ENCODE measurements at regions not wholly inside any gene's neighbourhood (a gene's known extent, or its start where the extent isn't known, plus 50 kb on each side); places are given as distances from the start of the nearest gene placed in this dataset.

DNA sequence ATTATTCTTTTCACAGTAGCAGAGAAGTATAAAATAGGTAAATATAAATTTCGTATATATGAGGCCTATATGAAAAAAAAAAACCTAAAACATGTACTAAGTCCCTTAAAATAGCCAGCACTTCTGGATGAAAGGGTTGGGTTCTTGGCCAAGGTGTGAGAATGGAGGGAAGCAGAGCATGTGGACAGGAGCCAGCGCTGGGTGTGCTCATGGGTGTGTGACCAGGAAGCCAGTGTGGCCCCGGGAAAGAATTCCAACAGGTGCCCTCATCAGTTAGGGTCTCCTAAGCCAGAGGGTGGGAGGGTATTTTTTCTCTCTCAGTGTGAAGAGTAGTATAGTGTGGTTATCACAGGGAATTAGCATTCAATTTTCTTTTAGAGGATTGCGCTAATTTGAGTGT is 401.9 kb upstream of the IGFBP3 start:
- Histone ChIP-seq H3K9me3 (ENCODE audit: low read depth, low read length) (no peaks in the 10 kb centered on the region), H3K4me3 (no peak overlapping the region), H3K36me3 (ENCODE audit: insufficient read depth, low read length) (no peaks in the 10 kb centered on the region), H3K27ac (no peak overlapping the region), H3K9ac (ENCODE audit: insufficient read length) (no peak overlapping the region)
- TF ChIP-seq POLR2AphosphoS5 (IDR thresholded peaks at IDR 0.05; ENCODE audit: borderline replicate concordance, low read depth, low read length) (no peak), FOXP2 (optimal IDR thresholded peaks at IDR 0.05; ENCODE audit: control extremely low read depth, extremely low read length, insufficient read depth) (no peak), EZH2 (IDR thresholded peaks at IDR 0.05) (no peak)
- no peak for DNase-seq (ENCODE audit: low read depth, low spot score)

DNA sequence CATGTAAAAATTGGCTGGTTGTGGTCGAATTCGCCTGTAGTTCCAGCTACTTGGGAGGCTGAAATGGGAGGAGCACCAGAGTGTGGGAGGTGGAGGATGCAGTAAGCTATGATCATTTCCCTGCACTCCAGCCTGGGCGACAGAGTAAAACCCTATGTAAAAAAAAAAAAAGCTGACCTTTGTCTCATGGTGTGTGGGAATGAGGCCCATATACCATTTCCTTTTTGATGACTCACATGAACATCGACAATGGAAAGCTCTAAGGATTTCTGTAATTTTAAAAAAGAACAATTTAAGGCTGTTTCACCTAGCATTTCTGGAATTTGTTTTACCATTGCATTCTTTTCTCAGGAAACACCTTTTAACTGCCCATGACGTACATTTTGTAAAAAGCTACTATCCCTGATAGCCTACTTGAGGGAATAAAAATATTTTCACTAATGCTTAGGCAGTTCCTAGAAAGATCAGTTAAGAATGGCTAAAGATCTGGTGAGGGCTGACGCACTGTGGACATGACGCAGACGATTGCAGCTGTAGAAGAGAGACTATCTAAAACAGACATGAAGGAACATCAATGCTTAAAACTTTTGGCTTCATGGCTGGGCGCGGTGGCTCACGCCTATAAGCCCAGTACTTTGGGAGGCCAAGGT is 400.6 kb upstream of the IGFBP3 start:
- H3K27ac ChIP-seq = no peak overlapping the region
- no peak for DNase-seq (ENCODE audit: low read depth, low spot score)
- H3K36me3 ChIP-seq (ENCODE audit: insufficient read depth, low read length) = no peaks in the 10 kb centered on the region
- H3K4me3 ChIP-seq = no peak overlapping the region
- H3K9me3 ChIP-seq (ENCODE audit: low read depth, low read length) = no peaks in the 10 kb centered on the region
- TF ChIP-seq EZH2 (IDR thresholded peaks at IDR 0.05) = no peak
- H3K9ac ChIP-seq (ENCODE audit: insufficient read length) = no peak overlapping the region

DNA sequence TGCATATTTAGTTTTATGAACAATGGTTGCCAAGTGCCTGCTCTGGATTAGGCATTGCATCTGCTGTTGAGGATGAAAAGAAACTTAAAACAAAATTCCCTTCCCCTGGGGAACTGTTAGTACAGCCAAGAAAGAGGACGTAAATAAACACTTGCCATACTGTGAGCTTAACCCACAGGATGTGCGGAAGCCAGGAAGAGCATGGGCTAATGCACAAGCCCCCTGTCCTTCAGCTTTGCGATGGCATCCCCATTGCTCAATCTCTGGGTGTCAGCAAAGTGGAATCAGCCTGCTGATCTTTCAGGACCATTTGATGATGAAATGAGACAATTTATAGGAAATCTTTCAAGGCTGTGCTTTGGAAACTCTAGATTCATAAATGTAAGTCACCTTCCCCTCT is 399.9 kb upstream of the IGFBP3 start:
- no peaks in the 10 kb centered on the region for H3K36me3 ChIP-seq (ENCODE audit: insufficient read depth, low read length)
- no peak for DNase-seq (ENCODE audit: low read depth, low spot score)
- H3K27ac ChIP-seq = no peak overlapping the region

GRCh38 chr7:46319841-46320240 is 398.8 kb upstream of the IGFBP3 start:
- TF ChIP-seq EZH2 (IDR thresholded peaks at IDR 0.05) (no peak), FOXP2 (optimal IDR thresholded peaks at IDR 0.05; ENCODE audit: control extremely low read depth, extremely low read length, insufficient read depth) (no peak), POLR2AphosphoS5 (IDR thresholded peaks at IDR 0.05; ENCODE audit: borderline replicate concordance, low read depth, low read length) (no peak)
- Histone ChIP-seq H3K36me3 (ENCODE audit: insufficient read depth, low read length) (no peaks in the 10 kb centered on the region), H3K9ac (ENCODE audit: insufficient read length) (no peak overlapping the region), H3K9me3 (ENCODE audit: low read depth, low read length) (no peaks in the 10 kb centered on the region), H3K4me3 (no peak overlapping the region), H3K27ac (no peak overlapping the region)
- DNase-seq (ENCODE audit: low read depth, low spot score) = no peak

More for the DNA sequence above, 399.9 kb upstream of the IGFBP3 start:
- no peak for TF ChIP-seq FOXP2 (optimal IDR thresholded peaks at IDR 0.05; ENCODE audit: control extremely low read depth, extremely low read length, insufficient read depth)
- TF ChIP-seq EZH2 (IDR thresholded peaks at IDR 0.05) = no peak
- TF ChIP-seq POLR2AphosphoS5 (IDR thresholded peaks at IDR 0.05; ENCODE audit: borderline replicate concordance, low read depth, low read length) = no peak
- no peaks in the 10 kb centered on the region for H3K9me3 ChIP-seq (ENCODE audit: low read depth, low read length)
- no peak overlapping the region for H3K4me3 ChIP-seq
- H3K9ac ChIP-seq (ENCODE audit: insufficient read length) = no peak overlapping the region

- TF ChIP-seq EZH2 (IDR thresholded peaks at IDR 0.05) (no peak), POLR2AphosphoS5 (IDR thresholded peaks at IDR 0.05; ENCODE audit: borderline replicate concordance, low read depth, low read length) (no peak), FOXP2 (optimal IDR thresholded peaks at IDR 0.05; ENCODE audit: control extremely low read depth, extremely low read length, insufficient read depth) (no peak)
- Histone ChIP-seq H3K9me3 (ENCODE audit: low read depth, low read length) (no peaks in the 10 kb centered on the region), H3K27ac (no peak overlapping the region), H3K9ac (ENCODE audit: insufficient read length) (no peak overlapping the region), H3K36me3 (ENCODE audit: insufficient read depth, low read length) (no peaks in the 10 kb centered on the region), H3K4me3 (no peak overlapping the region)
- no peak for DNase-seq (ENCODE audit: low read depth, low spot score)
Observed at GRCh38 chr7:46318276-46318675, 397.2 kb upstream of the IGFBP3 start.

DNA sequence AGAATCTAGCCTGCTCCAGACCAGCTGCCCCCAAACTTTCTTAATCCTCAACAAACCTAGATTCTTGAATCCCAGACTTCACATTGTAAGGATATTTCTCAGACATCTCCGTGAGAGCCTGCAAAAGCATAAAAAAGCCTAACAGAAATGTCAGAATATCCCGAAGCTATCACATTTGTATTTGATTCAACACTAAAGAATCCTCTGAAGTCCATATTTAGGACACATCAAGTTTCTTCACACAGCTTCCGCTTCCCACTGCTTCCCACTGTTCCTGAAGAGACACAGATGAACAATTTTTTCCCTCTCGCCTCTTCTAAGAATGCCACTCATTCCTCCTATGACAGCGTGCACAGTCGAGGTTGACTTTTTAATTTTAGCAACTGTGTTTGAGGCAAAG is 396.2 kb upstream of the IGFBP3 start:
- TF ChIP-seq EZH2 (IDR thresholded peaks at IDR 0.05) = no peak
- no peak for TF ChIP-seq POLR2AphosphoS5 (IDR thresholded peaks at IDR 0.05; ENCODE audit: borderline replicate concordance, low read depth, low read length)
- TF ChIP-seq FOXP2 (optimal IDR thresholded peaks at IDR 0.05; ENCODE audit: control extremely low read depth, extremely low read length, insufficient read depth) = no peak
- no peak overlapping the region for H3K9ac ChIP-seq (ENCODE audit: insufficient read length)
- no peak overlapping the region for H3K27ac ChIP-seq

DNA sequence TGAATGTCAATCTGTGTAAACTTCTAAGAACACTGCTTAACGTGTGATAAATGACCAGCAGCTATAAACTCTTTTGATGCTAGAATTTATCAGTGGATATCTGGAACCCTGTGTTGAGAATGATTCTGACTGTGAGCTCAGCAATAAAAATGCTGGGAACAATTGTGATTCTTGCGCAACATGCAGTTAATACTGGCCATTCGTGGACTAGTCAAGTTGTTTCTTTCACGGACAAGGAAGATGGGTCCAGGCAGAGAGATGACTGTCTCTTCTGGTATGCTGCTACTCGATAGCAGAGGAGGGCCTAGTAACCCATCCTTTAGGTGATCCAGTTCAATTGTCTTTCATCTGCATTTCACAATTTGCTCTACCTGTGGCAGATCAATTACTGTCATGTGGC is 394.8 kb upstream of the IGFBP3 start:
- DNase-seq (ENCODE audit: low read depth, low spot score) = no peak
- Histone ChIP-seq H3K9ac (ENCODE audit: insufficient read length) (no peak overlapping the region), H3K27ac (no peak overlapping the region), H3K9me3 (ENCODE audit: low read depth, low read length) (no peaks in the 10 kb centered on the region), H3K4me3 (no peak overlapping the region), H3K36me3 (ENCODE audit: insufficient read depth, low read length) (no peaks in the 10 kb centered on the region)
- TF ChIP-seq POLR2AphosphoS5 (IDR thresholded peaks at IDR 0.05; ENCODE audit: borderline replicate concordance, low read depth, low read length) = no peak
- no peak for TF ChIP-seq FOXP2 (optimal IDR thresholded peaks at IDR 0.05; ENCODE audit: control extremely low read depth, extremely low read length, insufficient read depth)
- no peak for TF ChIP-seq EZH2 (IDR thresholded peaks at IDR 0.05)

More for the DNA sequence above, 396.2 kb upstream of the IGFBP3 start:
- H3K4me3 ChIP-seq = no peak overlapping the region
- no peak for DNase-seq (ENCODE audit: low read depth, low spot score)
- no peaks in the 10 kb centered on the region for H3K9me3 ChIP-seq (ENCODE audit: low read depth, low read length)
- no peaks in the 10 kb centered on the region for H3K36me3 ChIP-seq (ENCODE audit: insufficient read depth, low read length)

DNA sequence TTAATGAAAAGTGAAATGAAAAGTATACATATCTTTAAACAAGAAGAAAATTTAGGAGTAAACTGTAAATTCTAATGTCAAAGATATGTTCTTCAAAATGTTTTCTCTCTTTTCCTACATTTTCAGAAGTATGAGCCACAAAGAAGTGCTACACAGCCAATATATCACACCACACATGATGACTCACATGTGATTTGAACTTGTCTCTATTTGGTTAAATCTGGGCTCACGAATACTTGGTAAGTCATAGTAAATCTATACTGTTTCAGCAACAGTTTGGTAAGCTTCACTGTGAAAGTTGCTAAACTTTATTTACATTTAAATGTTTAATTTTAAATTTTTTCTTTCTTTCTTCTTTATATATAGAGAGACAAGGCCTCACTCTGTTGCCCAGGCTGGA is 380.6 kb upstream of the IGFBP3 start:
- no peak for TF ChIP-seq POLR2AphosphoS5 (IDR thresholded peaks at IDR 0.05; ENCODE audit: borderline replicate concordance, low read depth, low read length)
- TF ChIP-seq FOXP2 (optimal IDR thresholded peaks at IDR 0.05; ENCODE audit: control extremely low read depth, extremely low read length, insufficient read depth) = no peak
- no peak for TF ChIP-seq EZH2 (IDR thresholded peaks at IDR 0.05)
- no peak for DNase-seq (ENCODE audit: low read depth, low spot score)

GRCh38 chr7:46297515-46297914 is 376.4 kb upstream of the IGFBP3 start:
- TF ChIP-seq FOXP2 (optimal IDR thresholded peaks at IDR 0.05; ENCODE audit: control extremely low read depth, extremely low read length, insufficient read depth) (no peak), EZH2 (IDR thresholded peaks at IDR 0.05) (no peak), POLR2AphosphoS5 (IDR thresholded peaks at IDR 0.05; ENCODE audit: borderline replicate concordance, low read depth, low read length) (no peak)
- Histone ChIP-seq H3K9me3 (ENCODE audit: low read depth, low read length) (no peaks in the 10 kb centered on the region), H3K9ac (ENCODE audit: insufficient read length) (no peak overlapping the region), H3K27ac (no peak overlapping the region), H3K4me3 (no peak overlapping the region), H3K36me3 (ENCODE audit: insufficient read depth, low read length) (no peaks in the 10 kb centered on the region)
- DNase-seq (ENCODE audit: low read depth, low spot score) = no peak

More for the DNA sequence above, 380.6 kb upstream of the IGFBP3 start:
- no peaks in the 10 kb centered on the region for H3K36me3 ChIP-seq (ENCODE audit: insufficient read depth, low read length)
- no peak overlapping the region for H3K9ac ChIP-seq (ENCODE audit: insufficient read length)
- H3K9me3 ChIP-seq (ENCODE audit: low read depth, low read length) = no peaks in the 10 kb centered on the region
- H3K4me3 ChIP-seq = no peak overlapping the region
- H3K27ac ChIP-seq = no peak overlapping the region

Data from SK-N-MC (cell line).